HEK293 (cell line): ENCODE measurements at regions not wholly inside any gene's neighbourhood (a gene's known extent, or its start where the extent isn't known, plus 50 kb on each side); places are given as distances from the start of the nearest gene placed in this dataset.

ENCODE experiments used
- CTCF ChIA-PET: fragments of 350-600 bp; formaldehyde crosslinking; extraction: SDS; loops from one replicate; lab custom pipeline; 2021; ENCODE audit warnings: antibody characterized with exemption; lab: Yijun Ruan, JAX
- POLR2A ChIA-PET: fragments of 300-600 bp; formaldehyde crosslinking; extraction: SDS; loops from one replicate; lab custom pipeline; 2020; ENCODE audit warnings: antibody characterized with exemption, inconsistent platforms; lab: Yijun Ruan, JAX
- H3K27ac ChIP-seq: fragments of 200-500 bp; sonication (Bioruptor generic); 2 replicates; pipeline ENCODE4 v1.5.1; 2014; ENCODE audit warnings: low read depth, low read length, control low read depth, inconsistent platforms; ENCODE audit errors: extremely low read depth
- H3K36me3 ChIP-seq, 2 experiments: fragments of 200-500 bp in 1 of 2; sonication (Bioruptor generic) in 1 of 2; 1 replicate in 1 of 2; 2 replicates in 1 of 2; pipeline ENCODE4 v1.5.1; 2014 to 2017; ENCODE audit warnings: inconsistent platforms in 2 of 2, low read length in 2 of 2; ENCODE audit not compliant: control insufficient read depth in 2 of 2, insufficient read depth in 1 of 2
- H3K4me1 ChIP-seq: fragments of 200-500 bp; sonication (Bioruptor generic); 2 replicates; pipeline ENCODE4 v1.5.1; 2014; ENCODE audit warnings: mild to moderate bottlenecking, low read length, inconsistent platforms; ENCODE audit not compliant: control insufficient read depth, insufficient read depth
- H3K4me3 ChIP-seq: 2 replicates; pipeline ENCODE4 v1.5.1; 2011; ENCODE audit warnings: low read depth, mild to moderate bottlenecking, control low read depth, low read length, moderate library complexity
- H3K9me3 ChIP-seq: fragments of 200-500 bp; sonication (Bioruptor generic); 2 replicates; pipeline ENCODE4 v1.5.1; 2014; ENCODE audit warnings: low read depth, low read length, inconsistent platforms; ENCODE audit not compliant: control insufficient read depth, insufficient read depth
- EGR2 ChIP-seq: fragments of 450-650 bp; formaldehyde crosslinking; IDR thresholded peaks from 2 replicates; pipeline ENCODE4 v1.5.1; 2016; ENCODE audit warnings: low read depth, missing biosample characterization, missing genetic modification characterization
- REPIN1 ChIP-seq: fragments of 450-650 bp; formaldehyde crosslinking; IDR thresholded peaks from 2 replicates; pipeline ENCODE4 v1.5.1; 2017; ENCODE audit warnings: missing biosample characterization, missing genetic modification characterization, low read depth
- TRIM28 ChIP-seq: IDR thresholded peaks from 2 replicates; pipeline ENCODE4 v1.6.1; 2011; ENCODE audit warnings: low read length, control low read depth, borderline replicate concordance
- WT1 ChIP-seq: fragments of 450-650 bp; formaldehyde crosslinking; IDR thresholded peaks from 2 replicates; pipeline ENCODE4 v1.5.1; 2016; ENCODE audit warnings: missing biosample characterization, missing genetic modification characterization
- ZFHX2 ChIP-seq: fragments of 450-650 bp; formaldehyde crosslinking; conservative IDR thresholded peaks from 2 replicates; pipeline ENCODE4 v1.5.1; 2016; ENCODE audit warnings: missing biosample characterization, missing genetic modification characterization
- ZNF146 ChIP-seq: fragments of 450-650 bp; formaldehyde crosslinking; IDR thresholded peaks from 2 replicates; pipeline ENCODE4 v1.5.1; 2016; ENCODE audit warnings: missing biosample characterization, missing genetic modification characterization
- ZNF19 ChIP-seq: fragments of 450-650 bp; formaldehyde crosslinking; IDR thresholded peaks from 2 replicates; pipeline ENCODE4; 2016; ENCODE audit warnings: missing biosample characterization, missing genetic modification characterization, low read depth
- ZNF211 ChIP-seq: fragments of 450-650 bp; formaldehyde crosslinking; IDR thresholded peaks from 2 replicates; pipeline ENCODE4 v1.5.1; 2016; ENCODE audit warnings: low read depth, missing biosample characterization, missing genetic modification characterization
- ZNF302 ChIP-seq: fragments of 450-650 bp; formaldehyde crosslinking; IDR thresholded peaks from 2 replicates; pipeline ENCODE4 v1.5.1; 2016; ENCODE audit warnings: missing biosample characterization, missing genetic modification characterization, low read depth
- ZNF416 ChIP-seq: fragments of 450-650 bp; formaldehyde crosslinking; IDR thresholded peaks from 2 replicates; pipeline ENCODE4 v1.5.1; 2016; ENCODE audit warnings: missing biosample characterization, missing genetic modification characterization
- ZNF501 ChIP-seq: fragments of 450-650 bp; formaldehyde crosslinking; IDR thresholded peaks from 2 replicates; pipeline ENCODE4 v1.5.1; 2016; ENCODE audit warnings: missing biosample characterization, missing genetic modification characterization
- ZNF548 ChIP-seq: fragments of 450-650 bp; formaldehyde crosslinking; IDR thresholded peaks from 2 replicates; pipeline ENCODE4 v1.5.1; 2016; ENCODE audit warnings: missing biosample characterization, missing genetic modification characterization
- ZNF561 ChIP-seq: fragments of 450-650 bp; IDR thresholded peaks from 2 replicates; pipeline ENCODE4 v1.5.1; 2018; ENCODE audit warnings: missing biosample characterization, missing genetic modification characterization, borderline replicate concordance
- ZNF610 ChIP-seq: fragments of 450-650 bp; formaldehyde crosslinking; IDR thresholded peaks from 2 replicates; pipeline ENCODE4 v1.5.1; 2016; ENCODE audit warnings: missing biosample characterization, missing genetic modification characterization, borderline replicate concordance
- ZNF654 ChIP-seq: fragments of 450-650 bp; formaldehyde crosslinking; IDR thresholded peaks from 2 replicates; pipeline ENCODE4 v1.5.1; 2016; ENCODE audit warnings: low read depth, missing biosample characterization, missing genetic modification characterization
- ZNF707 ChIP-seq: fragments of 450-650 bp; formaldehyde crosslinking; IDR thresholded peaks from 2 replicates; pipeline ENCODE4 v1.5.1; 2016; ENCODE audit warnings: missing biosample characterization, missing genetic modification characterization
- ZNF76 ChIP-seq: fragments of 450-650 bp; formaldehyde crosslinking; IDR thresholded peaks from 2 replicates; pipeline ENCODE4; 2016; ENCODE audit warnings: low read depth, missing biosample characterization, missing genetic modification characterization, borderline replicate concordance
- ZNF776 ChIP-seq: fragments of 450-650 bp; formaldehyde crosslinking; IDR thresholded peaks from 2 replicates; pipeline ENCODE4 v1.5.0; 2017; ENCODE audit warnings: missing biosample characterization, missing genetic modification characterization, borderline replicate concordance
- TF ChIP-seq, protein P1 (sequence below): IDR thresholded peaks from 2 replicates; pipeline ENCODE4 v1.6.1; 2011; ENCODE audit warnings: mild to moderate bottlenecking, low read depth, low read length, borderline replicate concordance
- TF ChIP-seq, protein P2 (sequence below): fragments of 450-650 bp; formaldehyde crosslinking; IDR thresholded peaks from 2 replicates; pipeline ENCODE4 v1.5.1; 2016; ENCODE audit warnings: missing biosample characterization, missing genetic modification characterization
- TF ChIP-seq, protein P3 (sequence below): fragments of 450-650 bp; formaldehyde crosslinking; IDR thresholded peaks from 2 replicates; pipeline ENCODE4 v1.5.1; 2017; ENCODE audit warnings: missing biosample characterization, missing genetic modification characterization
- TF ChIP-seq, protein P4 (sequence below): fragments of 450-650 bp; formaldehyde crosslinking; IDR thresholded peaks from 2 replicates; pipeline ENCODE4 v1.5.1; 2016; ENCODE audit warnings: missing biosample characterization, missing genetic modification characterization
- TF ChIP-seq, protein P5 (sequence below): fragments of 450-650 bp; formaldehyde crosslinking; IDR thresholded peaks from 2 replicates; pipeline ENCODE4 v1.5.1; 2016; ENCODE audit warnings: missing biosample characterization, missing genetic modification characterization, borderline replicate concordance

DNA sequence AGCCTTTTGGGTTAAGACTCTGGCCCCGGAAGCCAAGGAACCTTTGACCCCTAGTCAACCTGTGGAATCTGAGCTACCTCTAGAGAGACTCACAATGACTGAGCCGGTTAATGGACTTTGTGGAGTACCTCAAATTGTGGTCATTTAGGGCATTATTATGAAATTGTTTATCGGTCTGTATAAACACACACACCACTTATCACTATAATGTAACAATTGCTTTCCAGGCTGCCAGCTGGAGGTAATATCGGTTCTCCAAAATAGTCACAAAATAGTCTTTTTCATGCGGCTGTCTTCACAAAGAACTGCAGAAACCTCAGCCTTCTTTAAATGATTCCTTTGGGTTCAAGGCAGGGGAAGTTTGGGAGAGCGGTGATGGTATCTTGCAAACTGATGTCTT is 144.2 kb downstream of the DACT1 start (continued):
- TF ChIP-seq, protein P1, sequence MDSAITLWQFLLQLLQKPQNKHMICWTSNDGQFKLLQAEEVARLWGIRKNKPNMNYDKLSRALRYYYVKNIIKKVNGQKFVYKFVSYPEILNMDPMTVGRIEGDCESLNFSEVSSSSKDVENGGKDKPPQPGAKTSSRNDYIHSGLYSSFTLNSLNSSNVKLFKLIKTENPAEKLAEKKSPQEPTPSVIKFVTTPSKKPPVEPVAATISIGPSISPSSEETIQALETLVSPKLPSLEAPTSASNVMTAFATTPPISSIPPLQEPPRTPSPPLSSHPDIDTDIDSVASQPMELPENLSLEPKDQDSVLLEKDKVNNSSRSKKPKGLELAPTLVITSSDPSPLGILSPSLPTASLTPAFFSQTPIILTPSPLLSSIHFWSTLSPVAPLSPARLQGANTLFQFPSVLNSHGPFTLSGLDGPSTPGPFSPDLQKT, result no peak
- TF ChIP-seq WT1, result no peak

DNA sequence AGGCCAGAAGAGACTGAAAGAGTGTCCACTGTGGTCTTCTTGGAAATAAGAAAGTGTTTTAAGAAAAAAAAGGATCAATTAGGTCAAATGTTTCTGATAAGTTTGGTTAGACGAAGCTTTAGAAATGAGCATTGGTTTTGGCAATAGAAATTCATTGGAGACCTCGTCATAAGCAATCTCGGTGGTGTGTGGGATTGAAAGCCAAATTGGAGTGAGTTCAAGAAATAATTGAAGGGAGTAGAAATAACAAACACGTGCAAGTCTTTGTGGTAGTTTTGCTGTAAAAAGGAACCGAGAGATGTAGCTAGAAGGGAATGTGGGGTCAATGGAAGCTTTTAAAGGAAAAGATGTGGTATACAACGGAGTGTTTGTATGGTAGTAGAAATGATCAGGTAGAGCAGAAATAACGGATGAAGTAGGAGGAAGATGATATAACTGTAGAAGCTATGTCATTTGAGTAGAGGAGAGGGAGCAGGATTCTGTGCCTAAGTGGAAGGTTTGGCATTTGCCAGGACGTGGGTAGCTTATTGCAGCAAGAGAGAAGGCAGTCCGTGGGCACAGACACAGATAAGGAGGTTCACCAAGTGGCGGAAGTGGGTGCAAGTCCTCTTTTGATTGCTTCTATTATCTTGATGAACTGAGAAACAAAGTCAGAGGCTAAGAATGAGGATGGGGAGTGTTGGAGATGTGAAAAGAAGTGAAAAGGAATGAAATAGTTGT is 146.2 kb downstream of the DACT1 start:
- TF ChIP-seq REPIN1 (no peak), EGR2 (tag by site-specific recombination) (peak; percentile 89), ZFHX2 (tag by site-specific recombination) (peak; percentile 89), ZNF211 (0 out of 2 replicates have a peak, but pooled peaks have one; percentile 28)
- POLR2A ChIA-PET, result no interaction called here

DNA sequence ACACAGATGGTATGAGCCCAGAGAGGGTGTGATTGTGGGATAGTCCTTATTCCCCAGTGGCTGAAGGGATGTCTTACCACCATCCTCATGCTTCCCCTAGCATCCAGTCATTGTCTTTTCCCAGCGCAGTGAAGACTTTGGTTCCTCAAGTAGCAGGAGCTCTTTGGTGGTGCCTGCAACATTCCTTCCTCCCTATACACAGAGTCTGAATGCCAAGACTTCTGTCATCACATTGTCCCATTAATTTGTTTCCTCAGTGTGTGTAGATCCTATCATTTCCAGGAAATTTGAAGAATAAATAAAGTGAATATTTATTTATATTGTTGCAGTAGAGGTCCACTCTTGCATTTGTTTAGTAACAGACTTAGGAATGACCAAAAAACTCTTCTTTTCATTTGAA is 147.2 kb downstream of the DACT1 start:
- no peak overlapping the region for H3K27ac ChIP-seq
- no peaks in the 10 kb centered on the region for H3K36me3 ChIP-seq
- no peak overlapping the region for H3K4me3 ChIP-seq
- ChIA-PET CTCF (no interaction called here), POLR2A (no interaction called here)
- no peaks in the 10 kb centered on the region for H3K9me3 ChIP-seq
- TF ChIP-seq, protein P2, sequence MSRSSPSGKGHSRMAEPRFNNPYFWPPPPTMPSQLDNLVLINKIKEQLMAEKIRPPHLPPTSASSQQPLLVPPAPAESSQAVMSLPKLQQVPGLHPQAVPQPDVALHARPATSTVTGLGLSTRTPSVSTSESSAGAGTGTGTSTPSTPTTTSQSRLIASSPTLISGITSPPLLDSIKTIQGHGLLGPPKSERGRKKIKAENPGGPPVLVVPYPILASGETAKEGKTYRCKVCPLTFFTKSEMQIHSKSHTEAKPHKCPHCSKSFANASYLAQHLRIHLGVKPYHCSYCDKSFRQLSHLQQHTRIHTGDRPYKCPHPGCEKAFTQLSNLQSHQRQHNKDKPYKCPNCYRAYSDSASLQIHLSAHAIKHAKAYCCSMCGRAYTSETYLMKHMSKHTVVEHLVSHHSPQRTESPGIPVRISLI (tag by site-specific recombination), result no peak
- TF ChIP-seq ZNF610 (tag by site-specific recombination) (no peak), ZNF76 (tag by site-specific recombination) (no peak)
- TF ChIP-seq, protein P3, sequence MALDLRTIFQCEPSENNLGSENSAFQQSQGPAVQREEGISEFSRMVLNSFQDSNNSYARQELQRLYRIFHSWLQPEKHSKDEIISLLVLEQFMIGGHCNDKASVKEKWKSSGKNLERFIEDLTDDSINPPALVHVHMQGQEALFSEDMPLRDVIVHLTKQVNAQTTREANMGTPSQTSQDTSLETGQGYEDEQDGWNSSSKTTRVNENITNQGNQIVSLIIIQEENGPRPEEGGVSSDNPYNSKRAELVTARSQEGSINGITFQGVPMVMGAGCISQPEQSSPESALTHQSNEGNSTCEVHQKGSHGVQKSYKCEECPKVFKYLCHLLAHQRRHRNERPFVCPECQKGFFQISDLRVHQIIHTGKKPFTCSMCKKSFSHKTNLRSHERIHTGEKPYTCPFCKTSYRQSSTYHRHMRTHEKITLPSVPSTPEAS, result no peak
- H3K4me1 ChIP-seq, result peaks cover 4% of the 10 kb centered on the region; the same call in 1 of the 2 replicates

More for the DNA sequence above, 146.2 kb downstream of the DACT1 start:
- CTCF ChIA-PET, result no interaction called here
- Histone ChIP-seq H3K9me3 (no peaks in the 10 kb centered on the region), H3K4me1 (peaks cover 4% of the 10 kb centered on the region; the same call in 1 of the 2 replicates), H3K27ac (no peak overlapping the region), H3K36me3 (no peaks in the 10 kb centered on the region), H3K4me3 (no peak overlapping the region)

DNA sequence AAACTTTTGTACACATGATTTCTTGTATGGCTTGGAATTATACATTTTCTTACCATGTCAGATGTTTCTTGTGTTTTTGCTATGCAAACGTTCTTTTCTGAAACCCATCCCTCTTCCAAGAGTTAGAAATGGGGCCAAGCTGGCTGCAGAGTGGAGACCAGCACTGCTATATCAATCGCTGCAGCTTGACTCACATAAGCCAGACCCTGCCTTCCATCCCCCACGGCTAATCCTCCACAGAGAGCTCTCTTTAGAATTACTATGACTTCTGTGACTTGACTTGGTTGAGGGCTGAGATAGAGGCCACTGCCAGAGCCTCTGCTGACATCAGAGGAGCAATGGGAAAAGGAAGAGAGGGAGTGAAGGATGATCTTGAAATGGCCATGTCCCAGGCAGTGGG is 147.9 kb downstream of the DACT1 start:
- no peaks in the 10 kb centered on the region for H3K9me3 ChIP-seq
- ChIA-PET POLR2A (no interaction called here), CTCF (no interaction called here)
- no peak overlapping the region for H3K4me3 ChIP-seq
- H3K4me1 ChIP-seq, result peaks cover 4% of the 10 kb centered on the region; the same call in 1 of the 2 replicates
- no peaks in the 10 kb centered on the region for H3K36me3 ChIP-seq
- H3K27ac ChIP-seq, result no peak overlapping the region
- TF ChIP-seq ZNF501 (tag by site-specific recombination) (no peak), ZNF19 (tag by site-specific recombination) (no peak), ZNF707 (tag by site-specific recombination) (no peak), ZNF654 (tag by site-specific recombination) (no peak), ZNF548 (tag by site-specific recombination) (no peak), TRIM28 (no peak), ZNF146 (tag by site-specific recombination) (no peak), ZNF776 (no peak), ZNF302 (no peak), ZNF561 (tag by site-specific recombination) (no peak), ZNF416 (tag by site-specific recombination) (no peak)
- TF ChIP-seq, protein P4, sequence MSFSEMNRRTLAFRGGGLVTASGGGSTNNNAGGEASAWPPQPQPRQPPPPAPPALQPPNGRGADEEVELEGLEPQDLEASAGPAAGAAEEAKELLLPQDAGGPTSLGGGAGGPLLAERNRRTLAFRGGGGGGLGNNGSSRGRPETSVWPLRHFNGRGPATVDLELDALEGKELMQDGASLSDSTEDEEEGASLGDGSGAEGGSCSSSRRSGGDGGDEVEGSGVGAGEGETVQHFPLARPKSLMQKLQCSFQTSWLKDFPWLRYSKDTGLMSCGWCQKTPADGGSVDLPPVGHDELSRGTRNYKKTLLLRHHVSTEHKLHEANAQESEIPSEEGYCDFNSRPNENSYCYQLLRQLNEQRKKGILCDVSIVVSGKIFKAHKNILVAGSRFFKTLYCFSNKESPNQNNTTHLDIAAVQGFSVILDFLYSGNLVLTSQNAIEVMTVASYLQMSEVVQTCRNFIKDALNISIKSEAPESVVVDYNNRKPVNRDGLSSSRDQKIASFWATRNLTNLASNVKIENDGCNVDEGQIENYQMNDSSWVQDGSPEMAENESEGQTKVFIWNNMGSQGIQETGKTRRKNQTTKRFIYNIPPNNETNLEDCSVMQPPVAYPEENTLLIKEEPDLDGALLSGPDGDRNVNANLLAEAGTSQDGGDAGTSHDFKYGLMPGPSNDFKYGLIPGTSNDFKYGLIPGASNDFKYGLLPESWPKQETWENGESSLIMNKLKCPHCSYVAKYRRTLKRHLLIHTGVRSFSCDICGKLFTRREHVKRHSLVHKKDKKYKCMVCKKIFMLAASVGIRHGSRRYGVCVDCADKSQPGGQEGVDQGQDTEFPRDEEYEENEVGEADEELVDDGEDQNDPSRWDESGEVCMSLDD, result no peak
- TF ChIP-seq, protein P5, sequence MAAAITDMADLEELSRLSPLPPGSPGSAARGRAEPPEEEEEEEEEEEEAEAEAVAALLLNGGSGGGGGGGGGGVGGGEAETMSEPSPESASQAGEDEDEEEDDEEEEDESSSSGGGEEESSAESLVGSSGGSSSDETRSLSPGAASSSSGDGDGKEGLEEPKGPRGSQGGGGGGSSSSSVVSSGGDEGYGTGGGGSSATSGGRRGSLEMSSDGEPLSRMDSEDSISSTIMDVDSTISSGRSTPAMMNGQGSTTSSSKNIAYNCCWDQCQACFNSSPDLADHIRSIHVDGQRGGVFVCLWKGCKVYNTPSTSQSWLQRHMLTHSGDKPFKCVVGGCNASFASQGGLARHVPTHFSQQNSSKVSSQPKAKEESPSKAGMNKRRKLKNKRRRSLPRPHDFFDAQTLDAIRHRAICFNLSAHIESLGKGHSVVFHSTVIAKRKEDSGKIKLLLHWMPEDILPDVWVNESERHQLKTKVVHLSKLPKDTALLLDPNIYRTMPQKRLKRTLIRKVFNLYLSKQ (tag by site-specific recombination), result no peak
